ENCODE measurements at regions not wholly inside any gene's neighbourhood (a gene's known extent, or its start where the extent isn't known, plus 50 kb on each side); places are given as distances from the start of the nearest gene placed in this dataset.

- TF ChIP-seq CTCF (IDR thresholded peaks at IDR 0.05; ENCODE audit: low read depth, low read length, poor library complexity, severe bottlenecking) (no peak), EZH2phosphoT487 (IDR thresholded peaks at IDR 0.05; ENCODE audit: borderline replicate concordance, low read length) (no peak)
Observed at GRCh38 chr9:28758971-28759370, 1185.7 kb upstream of the C9orf72 start.

All from DOHH2 (cell line).